ENCODE measurements at regions not wholly inside any gene's neighbourhood (a gene's known extent, or its start where the extent isn't known, plus 50 kb on each side); places are given as distances from the start of the nearest gene placed in this dataset.

DNA sequence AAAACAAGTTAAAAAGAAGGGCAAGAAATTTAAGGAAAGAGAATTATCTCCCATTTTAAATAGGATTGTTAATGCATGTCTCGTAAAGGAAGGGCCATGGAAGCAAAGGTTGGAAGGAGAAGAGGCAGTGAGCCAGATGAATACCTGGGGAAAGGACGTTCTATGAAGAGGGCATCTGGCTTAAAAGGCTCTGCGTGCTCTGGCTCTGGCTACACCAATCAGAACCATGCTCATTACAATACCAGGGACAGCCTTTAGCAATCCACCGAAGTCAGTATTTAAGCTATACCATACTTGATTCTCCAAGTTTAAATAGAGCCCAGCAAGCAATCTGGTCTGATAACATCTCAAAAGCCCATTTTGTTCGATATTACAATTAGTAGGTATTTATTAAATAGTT lies 58.5 kb upstream of the C1orf87 start:
- Histone ChIP-seq H3K27me3 (ENCODE audit: control insufficient read depth, insufficient read depth, low read length) (no peaks in the 10 kb centered on the region), H3K36me3 (ENCODE audit: control insufficient read depth, insufficient read depth, low read length) (no peaks in the 10 kb centered on the region), H3K4me3 (ENCODE audit: low read depth, low read length) (no peak overlapping the region)
- FAIRE-seq (no peak), DNase-seq (ENCODE audit: low read depth) (no peak)
- no peak for TF ChIP-seq CTCF (IDR thresholded peaks at IDR 0.05; ENCODE audit: insufficient read depth, low read length, severe bottlenecking)

DNA sequence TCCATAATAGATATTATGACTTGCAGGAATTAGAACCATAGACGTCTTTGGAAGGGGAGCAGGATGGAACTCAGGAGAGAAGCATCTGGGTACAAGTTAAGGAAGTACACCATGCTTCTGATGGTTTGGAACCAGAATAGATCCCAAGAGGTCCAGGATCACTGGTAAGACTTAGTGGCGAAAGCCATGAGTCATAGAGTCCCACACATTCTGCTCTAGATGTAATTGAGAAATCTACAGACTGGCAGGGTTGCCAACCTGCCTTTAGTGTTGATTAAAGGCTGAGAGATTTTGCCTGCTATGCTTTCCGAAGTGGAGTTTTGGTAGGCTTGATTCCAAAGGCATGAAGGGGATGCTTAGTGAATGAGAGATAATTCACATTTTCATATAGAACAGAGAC lies 57.1 kb upstream of the C1orf87 start:
- TF ChIP-seq CTCF (IDR thresholded peaks at IDR 0.05; ENCODE audit: insufficient read depth, low read length, severe bottlenecking): no peak
- H3K4me3 ChIP-seq (ENCODE audit: low read depth, low read length): no peak overlapping the region
- no peak for FAIRE-seq
- H3K27me3 ChIP-seq (ENCODE audit: control insufficient read depth, insufficient read depth, low read length): no peaks in the 10 kb centered on the region
- DNase-seq (ENCODE audit: low read depth): peak; percentile 25
- no peaks in the 10 kb centered on the region for H3K36me3 ChIP-seq (ENCODE audit: control insufficient read depth, insufficient read depth, low read length)

DNA sequence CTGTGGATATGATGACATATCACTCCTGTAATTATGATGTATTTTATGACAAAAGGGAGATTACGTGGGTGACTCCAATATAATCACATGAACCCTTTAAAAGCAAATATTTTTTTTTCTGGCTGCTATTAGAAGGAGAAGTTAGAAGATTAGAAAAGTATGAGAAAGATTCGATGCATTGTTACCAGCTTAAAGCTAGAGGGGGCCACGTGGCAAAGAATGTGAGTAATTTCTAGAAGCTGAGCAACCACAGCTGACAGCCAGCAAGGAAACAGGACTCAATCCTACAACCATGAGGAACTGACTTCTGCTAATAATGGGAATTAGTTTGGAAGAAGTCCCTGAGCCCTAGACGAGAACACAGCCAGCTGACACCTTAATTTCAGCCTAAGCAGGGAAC lies 56.3 kb upstream of the C1orf87 start:
- no peaks in the 10 kb centered on the region for H3K27me3 ChIP-seq (ENCODE audit: control insufficient read depth, insufficient read depth, low read length)
- FAIRE-seq: no peak
- no peak for TF ChIP-seq CTCF (IDR thresholded peaks at IDR 0.05; ENCODE audit: insufficient read depth, low read length, severe bottlenecking)

GRCh38 chr1:60126723-60127122 lies 53.2 kb upstream of the C1orf87 start:
- no peak for FAIRE-seq

More for the DNA sequence above, 56.3 kb upstream of the C1orf87 start:
- H3K36me3 ChIP-seq (ENCODE audit: control insufficient read depth, insufficient read depth, low read length): no peaks in the 10 kb centered on the region
- no peak overlapping the region for H3K4me3 ChIP-seq (ENCODE audit: low read depth, low read length)
- no peak for DNase-seq (ENCODE audit: low read depth)

More at GRCh38 chr1:60126723-60127122, 53.2 kb upstream of the C1orf87 start:
- DNase-seq (ENCODE audit: low read depth): no peak
- no peaks in the 10 kb centered on the region for H3K27me3 ChIP-seq (ENCODE audit: control insufficient read depth, insufficient read depth, low read length)
- no peak overlapping the region for H3K4me3 ChIP-seq (ENCODE audit: low read depth, low read length)
- TF ChIP-seq CTCF (IDR thresholded peaks at IDR 0.05; ENCODE audit: insufficient read depth, low read length, severe bottlenecking): peak; percentile 2
- no peaks in the 10 kb centered on the region for H3K36me3 ChIP-seq (ENCODE audit: control insufficient read depth, insufficient read depth, low read length)

All from bronchial epithelial cell (primary cell).